DMS53 (cell line): ENCODE measurements at regions not wholly inside any gene's neighbourhood (a gene's known extent, or its start where the extent isn't known, plus 50 kb on each side); places are given as distances from the start of the nearest gene placed in this dataset.
"Not testable (repeated sequence)": the region's sequence is repeated elsewhere in the genome, so short reads cannot be mapped to it uniquely, and the experiment has no call there.

ENCODE experiments used
- DNase-seq: peaks from one replicate; lab custom pipeline; 2025; lab: John Stamatoyannopoulos, UW

GRCh38 chr6:103783329-103783728 lies 1076.4 kb downstream of the HACE1 start:
- DNase-seq, result peak; percentile 80

DNA sequence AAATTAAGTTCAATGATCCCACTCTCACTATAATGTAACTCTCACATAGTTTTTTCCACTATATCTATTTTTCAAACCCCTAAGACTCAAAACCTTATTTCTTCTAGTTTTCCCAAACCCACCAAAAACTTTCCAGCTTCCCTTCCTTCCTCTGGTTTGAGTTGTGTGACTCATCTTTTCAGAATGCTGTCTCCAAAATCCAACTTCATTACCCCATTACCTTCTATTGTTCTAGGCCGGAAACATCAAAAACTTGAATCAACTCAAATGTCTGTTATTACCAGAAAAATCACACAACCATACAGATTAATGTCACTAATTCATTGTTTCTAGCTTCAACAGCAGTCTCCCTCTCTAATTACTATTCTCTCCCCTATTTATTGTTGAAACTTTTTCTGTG lies 1090.3 kb downstream of the HACE1 start:
- no peak for DNase-seq

DNA sequence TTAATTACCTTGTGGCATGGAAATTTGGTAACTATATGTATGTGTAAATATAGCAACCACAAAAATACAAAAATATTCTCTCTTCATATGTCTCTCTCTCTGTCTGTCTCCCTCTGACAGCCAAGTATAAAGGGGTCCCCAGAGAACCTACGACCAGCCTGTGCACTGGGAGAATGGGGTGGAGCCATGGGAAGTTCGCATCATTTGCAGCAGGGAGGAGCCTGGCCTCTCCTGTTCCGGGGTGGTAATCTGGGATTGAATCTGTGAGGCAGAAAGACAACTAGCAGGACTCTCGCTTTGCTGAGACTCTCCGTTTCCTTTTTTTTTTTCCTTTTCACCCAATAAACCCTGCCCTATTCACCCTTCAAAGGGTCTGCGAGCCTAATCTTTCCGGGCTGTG lies 1109.1 kb downstream of the HACE1 start:
- DNase-seq, result no peak

GRCh38 chr6:103734016-103734415 lies 1125.7 kb downstream of the HACE1 start:
- DNase-seq, result no peak

DNA sequence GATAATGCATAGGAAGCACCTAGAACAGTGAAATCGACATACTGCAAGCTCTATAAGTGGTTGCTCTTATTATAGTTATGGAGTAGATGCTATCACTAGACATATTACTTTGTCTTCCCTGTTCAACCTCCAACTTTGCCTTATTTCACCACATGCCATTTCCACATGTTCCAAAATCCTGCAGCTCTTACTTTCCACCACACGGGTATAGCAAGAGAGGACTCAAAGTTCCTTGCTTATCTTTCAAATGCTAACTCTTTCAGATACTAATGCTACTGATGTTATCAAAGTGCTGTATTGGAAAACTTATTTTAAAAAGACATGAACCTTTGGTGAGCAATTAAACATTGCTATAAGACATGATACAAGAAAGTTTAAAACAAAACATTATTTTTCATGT lies 1130.1 kb downstream of the HACE1 start:
- no peak for DNase-seq

DNA sequence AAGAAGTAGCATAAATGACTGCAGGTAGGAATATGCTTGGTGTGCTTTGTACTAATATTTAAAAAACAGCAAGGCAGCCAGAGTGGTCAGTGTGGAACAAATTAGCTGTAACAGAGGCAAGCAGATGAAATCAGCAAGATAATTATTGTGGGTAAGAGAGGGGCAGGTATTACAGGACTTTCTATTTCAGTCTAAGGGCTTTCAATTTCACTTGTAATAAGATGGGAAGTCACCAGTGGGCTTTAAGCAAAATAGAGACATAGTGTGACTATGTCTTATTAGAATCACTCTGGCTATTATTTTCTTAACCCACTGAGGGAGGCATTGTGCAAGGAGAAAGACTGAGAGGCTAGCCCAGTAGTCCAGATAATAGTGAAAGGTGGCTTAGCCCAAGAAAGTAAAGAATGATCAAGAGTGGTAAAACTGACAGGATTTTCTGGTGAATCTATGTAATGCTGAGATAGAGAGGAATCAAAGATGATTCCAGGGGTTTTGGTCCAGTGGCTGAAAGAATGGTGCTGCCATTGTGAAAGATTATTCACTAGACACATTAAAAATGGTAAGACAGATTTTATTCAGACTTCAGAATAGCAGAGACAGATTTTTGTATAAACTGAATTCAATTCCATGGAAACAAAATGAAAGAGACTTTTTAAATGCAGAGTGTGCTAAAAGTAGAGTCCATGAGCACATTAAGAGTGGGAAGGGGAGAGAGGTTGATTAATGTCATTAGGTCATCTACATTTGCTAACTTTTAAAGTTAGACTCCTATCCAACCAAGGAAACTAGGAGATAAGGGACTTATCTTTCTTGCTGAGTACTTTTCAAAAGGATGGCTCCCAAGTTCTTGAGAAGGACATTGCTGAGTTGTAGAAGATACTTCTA lies 1136.0 kb downstream of the HACE1 start:
- DNase-seq, result no peak

GRCh38 chr6:103722683-103723082 lies 1137.0 kb downstream of the HACE1 start:
- DNase-seq, result no peak

GRCh38 chr6:103721923-103722322 lies 1137.8 kb downstream of the HACE1 start:
- DNase-seq, result no peak

DNA sequence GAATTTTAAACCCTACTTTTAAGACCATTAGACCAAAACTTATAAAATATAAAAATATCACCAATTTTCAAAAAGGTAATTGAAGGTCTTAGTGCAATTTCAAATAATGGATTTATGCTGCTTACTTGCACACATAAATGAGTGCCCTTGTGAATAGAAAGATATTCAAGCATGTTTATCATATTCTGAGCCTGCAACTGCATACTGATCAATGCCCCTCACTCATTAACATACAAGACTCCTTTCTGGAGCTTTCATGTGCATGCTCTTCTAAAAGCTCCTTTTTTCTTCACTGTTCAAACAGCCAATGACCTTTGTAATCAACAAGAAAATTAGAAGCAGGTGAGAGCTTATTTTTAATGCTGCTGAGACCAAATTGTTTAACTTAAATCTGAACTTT lies 1139.3 kb downstream of the HACE1 start:
- no peak for DNase-seq

DNA sequence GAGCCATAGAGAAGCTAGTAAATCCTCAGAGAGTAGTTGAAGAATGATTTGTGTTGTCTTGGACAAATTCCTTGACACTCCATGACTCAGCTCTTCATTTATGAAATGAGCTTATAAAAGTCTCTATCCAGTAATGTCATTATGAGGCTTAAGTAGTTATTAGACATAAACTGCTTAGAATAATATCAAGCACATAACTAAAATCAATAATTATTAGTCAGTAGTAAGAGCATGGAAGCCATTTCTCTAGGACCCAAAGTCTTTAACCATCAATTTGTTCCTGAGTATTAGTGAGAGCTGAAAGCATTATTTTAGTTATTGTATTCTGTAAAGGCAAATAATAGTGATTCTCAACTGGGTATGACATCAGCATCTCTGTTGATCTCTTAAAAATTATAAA lies 1140.2 kb downstream of the HACE1 start:
- no peak for DNase-seq

DNA sequence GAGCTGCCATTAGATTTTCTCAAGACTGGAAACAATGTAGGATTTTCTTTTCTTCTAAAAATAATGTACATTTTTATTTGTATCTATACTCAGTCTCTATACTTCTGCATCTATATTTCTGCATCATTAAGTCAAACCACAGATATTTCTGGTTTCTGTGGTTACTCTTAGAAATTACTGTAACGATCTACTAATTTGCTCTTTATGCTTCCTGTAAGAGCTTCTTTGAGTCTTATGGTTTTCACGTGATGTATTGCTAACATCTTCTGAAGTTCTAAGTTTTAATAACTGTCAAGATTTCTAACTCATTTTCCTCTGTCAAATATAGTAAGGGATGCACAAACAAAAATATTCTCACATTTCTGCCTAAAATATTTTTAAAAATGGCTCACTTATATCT lies 1144.5 kb downstream of the HACE1 start:
- DNase-seq, result no peak

DNA sequence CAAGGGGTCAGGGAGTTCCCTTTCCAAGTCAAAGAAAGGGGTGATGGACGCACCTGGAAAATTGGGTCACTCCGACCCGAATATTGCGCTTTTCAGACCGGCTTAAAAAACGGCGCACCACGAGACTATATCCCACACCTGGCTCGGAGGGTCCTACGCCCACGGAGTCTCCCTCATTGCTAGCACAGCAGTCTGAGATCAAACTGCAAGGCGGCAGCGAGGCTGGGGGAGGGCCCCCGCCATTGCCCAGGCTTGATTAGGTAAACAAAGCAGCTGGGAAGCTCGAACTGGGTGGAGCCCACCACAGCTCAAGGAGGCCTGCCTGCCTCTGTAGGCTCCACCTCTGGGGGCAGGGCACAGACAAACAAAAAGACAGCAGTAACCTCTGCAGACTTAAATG lies 1150.5 kb downstream of the HACE1 start:
- DNase-seq, result not testable (repeated sequence)

DNA sequence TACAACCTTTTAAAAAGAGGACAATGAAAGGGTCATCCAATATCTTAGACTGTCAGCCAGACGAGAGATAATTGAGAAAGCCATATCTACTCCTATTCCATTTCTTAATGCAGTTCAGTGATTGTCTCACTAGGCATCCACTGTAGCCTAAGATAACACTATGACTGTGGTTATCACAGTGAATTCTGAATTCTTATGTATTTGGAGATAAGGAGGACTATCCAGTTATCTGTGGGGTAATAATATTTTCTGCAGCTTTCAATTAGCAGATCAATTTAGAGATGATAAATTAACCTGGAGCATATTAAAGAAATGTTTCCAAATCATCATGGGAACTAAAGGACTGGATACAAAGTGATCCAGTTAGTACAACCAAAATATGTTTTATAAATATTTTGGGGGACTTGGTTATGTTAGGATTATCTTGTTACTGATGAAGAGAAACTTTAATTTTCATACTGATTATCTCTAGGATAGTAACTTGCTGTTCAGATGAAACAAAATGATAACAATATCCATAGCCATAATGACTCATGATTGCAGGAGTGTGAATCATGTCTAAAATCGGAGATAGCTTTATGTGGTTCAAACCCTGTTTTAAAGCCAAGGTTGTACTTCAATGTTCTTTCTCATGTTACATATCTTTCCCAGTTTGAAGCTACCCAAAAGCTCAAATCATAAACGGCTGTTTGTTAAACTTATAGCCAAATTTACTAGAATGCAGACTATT lies 1152.0 kb downstream of the HACE1 start:
- DNase-seq, result no peak

DNA sequence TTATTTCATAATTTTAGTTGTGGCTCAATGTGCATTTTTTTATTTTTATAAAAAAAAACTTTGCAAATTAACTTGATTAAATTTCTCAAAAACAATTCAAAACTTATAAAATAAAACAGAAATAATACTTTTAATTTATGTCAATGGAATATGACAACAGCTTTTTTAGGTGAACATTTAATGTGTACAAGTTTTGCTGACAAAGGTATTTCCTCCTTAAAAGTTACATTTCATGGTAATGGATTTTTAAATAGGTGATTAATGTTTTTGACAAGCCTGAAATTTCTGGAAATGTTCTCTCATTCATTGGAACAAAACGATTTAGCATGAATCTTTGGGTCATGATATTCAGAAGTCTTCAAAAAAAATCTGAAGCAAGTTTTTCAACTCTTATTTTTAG lies 1160.0 kb downstream of the HACE1 start:
- no peak for DNase-seq

- DNase-seq, result no peak
Measured at GRCh38 chr6:103687430-103687829, 1172.3 kb downstream of the HACE1 start.

GRCh38 chr6:103680116-103680515 lies 1179.6 kb downstream of the HACE1 start:
- no peak for DNase-seq

GRCh38 chr6:103677290-103677689 lies 1182.4 kb downstream of the HACE1 start:
- DNase-seq, result no peak

DNA sequence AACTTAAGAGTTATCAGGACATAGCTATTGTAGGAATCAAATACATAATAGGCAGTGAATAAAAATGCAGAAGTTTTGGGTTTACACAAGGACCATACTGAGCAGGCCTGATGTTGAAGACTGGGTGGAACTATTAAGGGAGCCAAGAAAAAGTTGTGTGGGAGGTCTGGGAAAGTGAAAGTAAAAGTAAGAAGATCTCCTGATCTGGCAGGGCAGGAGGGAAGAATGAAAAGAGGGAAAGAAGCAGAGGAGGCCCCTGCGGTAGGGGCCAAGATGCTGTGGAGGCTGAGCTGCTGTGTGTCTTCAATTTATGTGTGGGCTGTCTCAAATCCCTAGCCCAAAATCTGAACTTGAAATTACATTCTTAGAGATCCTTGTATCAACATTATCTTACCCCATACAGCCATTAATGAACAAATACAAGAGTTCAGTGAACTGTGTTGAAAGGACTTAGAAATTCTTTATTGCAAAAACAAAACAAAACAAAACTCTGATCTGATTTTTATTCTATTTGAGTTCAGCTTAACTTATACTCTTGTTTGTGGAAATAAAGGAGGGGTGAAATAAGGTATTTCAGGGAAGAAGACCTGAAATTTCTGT lies 1183.8 kb downstream of the HACE1 start:
- DNase-seq, result peak; percentile 21

DNA sequence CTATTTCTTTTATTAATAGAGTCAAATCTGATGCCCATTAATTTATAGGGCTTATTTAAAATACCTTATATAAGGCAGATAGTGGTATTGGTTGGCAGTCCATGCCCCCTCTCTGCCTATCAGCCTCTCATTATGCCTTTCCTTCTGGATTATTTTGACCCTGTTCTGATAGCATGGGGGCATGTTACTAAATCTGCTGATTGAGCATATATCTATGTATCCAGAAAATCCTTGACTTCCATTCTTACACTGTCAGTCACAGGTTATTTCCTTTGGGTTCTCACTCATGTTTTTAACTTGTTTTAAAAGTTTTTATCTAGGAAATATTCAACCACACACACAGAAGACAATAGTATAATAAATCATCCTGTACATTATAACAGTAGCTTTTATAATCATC lies 1184.9 kb downstream of the HACE1 start:
- DNase-seq, result no peak

DNA sequence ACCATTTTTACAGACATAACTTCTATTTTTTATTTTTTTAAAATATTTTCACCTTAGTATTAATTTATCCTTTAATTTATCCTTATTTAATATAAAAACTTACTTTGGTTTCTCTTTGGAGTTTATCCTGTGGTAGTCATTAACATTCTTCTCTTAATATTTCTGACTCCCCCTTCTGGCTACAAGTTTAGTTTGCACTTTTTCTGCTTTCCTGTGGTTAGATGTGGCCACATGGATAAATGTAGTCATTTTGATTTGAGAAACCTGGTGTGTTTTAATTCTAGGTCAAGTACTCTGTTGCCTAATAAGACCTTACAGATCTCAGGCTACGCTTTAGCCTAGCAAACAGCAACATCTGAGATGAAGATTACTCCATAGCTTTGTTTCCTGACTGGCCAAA lies 1187.5 kb downstream of the HACE1 start:
- DNase-seq, result peak; percentile 13

GRCh38 chr6:103629613-103630012 lies 1230.1 kb downstream of the HACE1 start:
- DNase-seq, result no peak

DNA sequence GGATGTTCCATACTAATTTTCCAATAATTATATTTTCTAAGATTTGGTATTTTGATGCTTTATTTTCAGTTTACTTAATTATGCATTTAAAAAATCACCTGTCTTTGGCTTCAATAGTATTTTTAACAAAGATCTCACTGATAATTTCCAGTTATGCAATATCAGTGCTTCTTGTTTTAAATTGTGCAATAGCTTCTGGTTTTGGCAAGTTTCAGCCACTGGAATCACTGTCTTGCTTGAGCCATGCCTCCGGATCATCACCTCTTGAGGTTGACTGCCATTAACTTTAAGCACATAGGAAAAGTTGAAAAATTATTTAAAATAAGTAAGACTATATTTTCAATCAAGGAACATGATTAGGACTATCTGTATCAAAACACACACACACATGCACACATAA lies 1242.1 kb downstream of the HACE1 start:
- DNase-seq, result no peak

- DNase-seq, result no peak
Measured at GRCh38 chr6:103587722-103588121, 1272.0 kb downstream of the HACE1 start.
